Esophagus squamous epithelium (tissue), 4 donors: ENCODE measurements at regions not wholly inside any gene's neighbourhood (a gene's known extent, or its start where the extent isn't known, plus 50 kb on each side); places are given as distances from the start of the nearest gene placed in this dataset.

Experiments
- CTCF ChIP-seq, 6 experiments: fragments of 450-650 bp in 4 of 6; fragments of 200-600 bp in 2 of 6; sonication (generic) in 2 of 6; IDR thresholded peaks; one replicate each; pipeline ENCODE4 v1.5.1; 2016 to 2019; ENCODE audit warnings: antibody characterized with exemption in 6 of 6, mild to moderate bottlenecking in 4 of 6, moderate library complexity in 4 of 6
- POLR2A ChIP-seq, 4 donors: fragments of 450-650 bp; IDR thresholded peaks; one replicate each; pipeline ENCODE4 v1.6.1; 2017; ENCODE audit warnings: antibody characterized with exemption in 4 of 4, mild to moderate bottlenecking in 4 of 4, moderate library complexity in 3 of 4

DNA sequence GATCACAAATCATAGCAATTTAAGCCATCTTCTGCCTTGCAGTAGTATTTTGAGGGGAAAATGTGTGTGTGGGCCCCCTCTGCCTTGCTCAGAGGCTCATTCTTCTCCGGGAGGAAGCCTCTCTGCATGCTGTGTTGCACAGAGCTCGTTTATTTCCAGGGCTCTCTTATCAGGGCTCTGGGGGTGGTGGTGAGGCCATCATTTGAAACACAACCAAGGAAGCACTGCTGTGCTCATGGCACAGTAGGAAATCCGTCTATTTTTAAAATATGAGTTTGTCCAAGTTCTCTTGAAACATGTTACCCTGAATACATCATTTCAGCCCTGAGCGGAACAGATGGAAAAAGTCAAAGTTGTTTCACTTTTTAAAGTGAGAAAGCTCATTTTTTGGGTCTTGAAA is 369.0 kb upstream of the CFAP20DC start:
- TF ChIP-seq CTCF (IDR thresholded peaks at IDR 0.05) (no peak), POLR2A (IDR thresholded peaks at IDR 0.05) (no peak)
